LNCaP clone FGC (cell line): ENCODE measurements at regions not wholly inside any gene's neighbourhood (a gene's known extent, or its start where the extent isn't known, plus 50 kb on each side); places are given as distances from the start of the nearest gene placed in this dataset.

Source experiments
- DNase-seq: peaks from one replicate; pipeline ENCODE4 v3.0.0-alpha.2; 2011; ENCODE audit warnings: low read depth
- H3K4me3 ChIP-seq: 2 replicates; pipeline ENCODE4 v1.5.1; 2011; ENCODE audit warnings: mild to moderate bottlenecking, low read depth, low read length, control low read depth
- CTCF ChIP-seq: IDR thresholded peaks from 2 replicates; pipeline ENCODE4 v1.5.1; 2012; ENCODE audit warnings: mild to moderate bottlenecking; ENCODE audit not compliant: control insufficient read depth, insufficient read depth; ENCODE audit errors: extremely low read depth

DNA sequence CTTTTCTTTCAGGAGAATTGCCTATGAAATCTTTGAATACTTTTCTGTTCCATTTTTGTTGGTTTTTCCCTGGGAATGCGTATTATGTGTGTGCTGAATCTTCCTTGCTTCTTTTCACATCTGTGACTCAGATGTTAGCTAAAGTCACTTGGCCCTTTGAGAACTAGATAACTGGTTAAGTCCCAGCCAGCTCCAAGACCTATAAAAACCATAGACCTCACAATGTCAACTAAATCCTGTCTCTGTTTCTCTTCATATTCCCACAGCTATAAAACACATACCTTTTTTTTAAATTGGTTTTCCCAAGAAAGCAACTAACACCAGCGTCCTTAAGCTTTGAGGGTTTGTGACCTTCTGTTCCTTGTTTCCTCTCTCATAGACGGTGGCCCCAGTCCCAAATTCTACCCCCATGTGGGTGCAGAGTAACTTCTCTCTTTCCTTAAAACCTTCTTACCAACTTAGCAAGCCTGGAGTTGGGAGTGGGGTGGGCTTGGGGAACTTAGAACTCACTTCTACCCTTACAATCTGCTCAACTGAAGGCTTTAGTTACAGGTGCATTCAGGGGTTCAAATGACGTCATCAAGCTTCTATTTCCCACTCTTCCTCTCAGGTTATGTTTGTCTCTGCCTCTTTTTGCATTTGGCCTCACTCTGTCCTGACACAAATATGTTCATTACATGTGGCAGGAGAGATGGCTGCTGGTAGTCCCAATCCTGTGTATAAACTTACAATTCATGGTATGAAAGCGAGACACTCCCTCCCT lies 58.1 kb upstream of the TGIF1 start:
- no peak overlapping the region for H3K4me3 ChIP-seq
- TF ChIP-seq CTCF, result no peak
- DNase-seq, result no peak

- TF ChIP-seq CTCF, result no peak
- no peak overlapping the region for H3K4me3 ChIP-seq
- DNase-seq, result no peak
Measured at GRCh38 chr18:3392467-3392855, 57.5 kb upstream of the TGIF1 start.

GRCh38 chr18:3394648-3395047 lies 55.3 kb upstream of the TGIF1 start:
- no peak overlapping the region for H3K4me3 ChIP-seq
- no peak for DNase-seq
- no peak for TF ChIP-seq CTCF

- H3K4me3 ChIP-seq, result no peak overlapping the region
- DNase-seq, result peak; percentile 97
- TF ChIP-seq CTCF, result no peak
Measured at GRCh38 chr18:3395466-3395865, 54.5 kb upstream of the TGIF1 start.

DNA sequence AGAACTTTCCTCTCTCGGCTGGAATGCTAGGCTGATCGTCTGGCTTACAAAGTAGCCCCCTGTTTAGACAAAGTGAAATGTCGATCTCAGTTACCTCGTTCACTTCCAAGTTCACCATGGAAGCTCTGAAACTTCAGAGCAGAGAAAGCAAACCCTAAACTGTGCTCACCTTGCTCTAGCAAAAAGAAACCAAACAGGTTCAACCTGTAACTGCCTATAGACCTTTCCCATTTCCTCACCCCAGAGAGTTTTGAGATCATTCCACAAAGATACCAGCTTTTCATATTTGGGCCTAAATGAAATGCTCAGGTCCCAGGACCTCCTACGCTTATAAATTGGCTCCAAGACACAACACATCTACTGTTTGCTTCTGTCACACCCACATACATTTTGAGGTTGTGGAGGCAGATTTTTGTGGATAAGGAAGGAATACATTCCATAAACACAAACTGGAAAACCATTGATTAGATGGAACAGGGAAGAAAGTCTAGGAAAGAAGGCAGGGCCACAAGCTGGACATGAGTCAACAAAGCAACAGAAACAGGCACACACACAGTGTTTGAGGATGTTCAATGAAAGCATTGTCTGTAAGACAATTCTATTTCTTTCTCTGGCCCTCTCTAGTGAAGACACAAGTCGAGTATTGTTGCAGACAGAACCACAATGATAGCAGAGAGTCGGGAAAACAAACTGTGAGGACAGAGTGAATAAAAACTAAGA lies 52.8 kb upstream of the TGIF1 start:
- TF ChIP-seq CTCF, result no peak
- peak; percentile 70 for DNase-seq
- no peak overlapping the region for H3K4me3 ChIP-seq

GRCh38 chr18:3397786-3398185 lies 52.2 kb upstream of the TGIF1 start:
- TF ChIP-seq CTCF, result no peak
- H3K4me3 ChIP-seq, result no peak overlapping the region
- no peak for DNase-seq
